SK-N-SH (cell line): ENCODE measurements at regions not wholly inside any gene's neighbourhood (a gene's known extent, or its start where the extent isn't known, plus 50 kb on each side); places are given as distances from the start of the nearest gene placed in this dataset.

Source experiments
- CTCF ChIP-seq: fragments of 200-600 bp; sonication (generic); IDR thresholded peaks from 2 replicates; pipeline ENCODE4 v1.6.1; 2017; ENCODE audit warnings: antibody characterized with exemption, mild to moderate bottlenecking, moderate library complexity
- MAX ChIP-seq: IDR thresholded peaks from 2 replicates; pipeline ENCODE4 v1.4.0; 2012; ENCODE audit warnings: low read depth
- PBX3 ChIP-seq: IDR thresholded peaks from 2 replicates; pipeline ENCODE4; 2012
- POLR2AphosphoS5 ChIP-seq: IDR thresholded peaks from 2 replicates; pipeline ENCODE4 v1.6.1; 2012; ENCODE audit warnings: low read depth, low read length
- USF2 ChIP-seq: fragments of 150-350 bp; IDR thresholded peaks from 2 replicates; pipeline ENCODE4 v1.6.1; 2017; ENCODE audit warnings: antibody characterized with exemption, low read length, low read depth, borderline replicate concordance

GRCh38 chr5:116663081-116663480 is 88.5 kb upstream of the SEMA6A start:
- no peak for TF ChIP-seq MAX
- TF ChIP-seq USF2: no peak
- no peak for TF ChIP-seq CTCF
- no peak for TF ChIP-seq POLR2AphosphoS5
- TF ChIP-seq PBX3: no peak
